ENCODE measurements at regions not wholly inside any gene's neighbourhood (a gene's known extent, or its start where the extent isn't known, plus 50 kb on each side); places are given as distances from the start of the nearest gene placed in this dataset.

- TF ChIP-seq CTCF (IDR thresholded peaks at IDR 0.05) (no peak), EP300 (IDR thresholded peaks at IDR 0.05) (no peak), POLR2A (IDR thresholded peaks at IDR 0.05) (no peak), POLR2AphosphoS5 (IDR thresholded peaks at IDR 0.05) (no peak)
- Histone ChIP-seq H3K27me3 (no peaks in the 10 kb centered on the region), H3K36me3 (no peaks in the 10 kb centered on the region), H3K27ac (no peak overlapping the region), H3K4me1 (no peaks in the 10 kb centered on the region), H3K4me3 (no peak overlapping the region), H3K9me3 (peaks cover 0 to 8% (median 0%) of the 10 kb centered on the region in 3 donors)
- WGBS, 2 donors (ENCODE audit: low coverage in 1 of 2) = 56 to 93% methylated on average over 2 to 3 of the region's 3 CpGs
- ATAC-seq = no peak
These were observed 513.1 kb upstream of the CNKSR2 start for GRCh38 chrX:20861113-20861512.

- WGBS, 2 donors (ENCODE audit: low coverage in 1 of 2) = 46 to 53% methylated on average over 2 to 3 of the region's 3 CpGs
- no peak overlapping the region for H3K4me3 ChIP-seq
- no peaks in the 10 kb centered on the region for H3K4me1 ChIP-seq
- H3K27me3 ChIP-seq = no peaks in the 10 kb centered on the region
- H3K36me3 ChIP-seq = no peaks in the 10 kb centered on the region
- H3K27ac ChIP-seq = no peak overlapping the region
- peak; percentile 34 for ATAC-seq
- peaks cover 0 to 8% (median 0%) of the 10 kb centered on the region in 3 donors for H3K9me3 ChIP-seq
- TF ChIP-seq CTCF (IDR thresholded peaks at IDR 0.05) = no peak
- no peak for TF ChIP-seq EP300 (IDR thresholded peaks at IDR 0.05)
- no peak for TF ChIP-seq POLR2A (IDR thresholded peaks at IDR 0.05)
- no peak for TF ChIP-seq POLR2AphosphoS5 (IDR thresholded peaks at IDR 0.05)
These were observed 516.5 kb upstream of the CNKSR2 start for GRCh38 chrX:20857746-20858145.

- TF ChIP-seq POLR2AphosphoS5 (IDR thresholded peaks at IDR 0.05) (no peak), CTCF (IDR thresholded peaks at IDR 0.05) (no peak), POLR2A (IDR thresholded peaks at IDR 0.05) (no peak), EP300 (IDR thresholded peaks at IDR 0.05) (no peak)
- WGBS, 2 donors (ENCODE audit: low coverage in 1 of 2) = no CpG with 5 or more reads among the region's 3 CpGs
- H3K27ac ChIP-seq = no peak overlapping the region
- ATAC-seq = no peak
- no peaks in the 10 kb centered on the region for H3K4me1 ChIP-seq
- no peaks in the 10 kb centered on the region for H3K27me3 ChIP-seq
- no peaks in the 10 kb centered on the region for H3K9me3 ChIP-seq
- H3K36me3 ChIP-seq = no peaks in the 10 kb centered on the region
- no peak overlapping the region for H3K4me3 ChIP-seq
These were observed 535.7 kb upstream of the CNKSR2 start for GRCh38 chrX:20838477-20838876.

GRCh38 chrX:20829665-20830491, 544.3 kb upstream of the CNKSR2 start:
- ATAC-seq = no peak
- Histone ChIP-seq H3K9me3 (no peaks in the 10 kb centered on the region), H3K4me3 (no peak overlapping the region), H3K27ac (no peak overlapping the region), H3K4me1 (peaks cover 0 to 5% (median 0%) of the 10 kb centered on the region in 3 donors), H3K27me3 (no peaks in the 10 kb centered on the region), H3K36me3 (no peaks in the 10 kb centered on the region)
- WGBS, 2 donors (ENCODE audit: low coverage in 1 of 2) = 33 to 38% methylated on average over 5 of the region's 5 CpGs
- TF ChIP-seq CTCF (IDR thresholded peaks at IDR 0.05) (no peak), EP300 (IDR thresholded peaks at IDR 0.05) (no peak), POLR2AphosphoS5 (IDR thresholded peaks at IDR 0.05) (no peak), POLR2A (IDR thresholded peaks at IDR 0.05) (no peak)

GRCh38 chrX:20825984-20826383, 548.2 kb upstream of the CNKSR2 start:
- ATAC-seq = no peak
- no peaks in the 10 kb centered on the region for H3K36me3 ChIP-seq
- 75% methylated on average over 2 of the region's 2 CpGs; no CpG with 5 or more reads in 1 of the 2 donors for WGBS, 2 donors (ENCODE audit: low coverage in 1 of 2)
- no peaks in the 10 kb centered on the region for H3K9me3 ChIP-seq
- no peak overlapping the region for H3K4me3 ChIP-seq
- no peaks in the 10 kb centered on the region for H3K27me3 ChIP-seq
- H3K27ac ChIP-seq = no peak overlapping the region
- peaks cover 0 to 5% (median 0%) of the 10 kb centered on the region in 3 donors for H3K4me1 ChIP-seq
- TF ChIP-seq CTCF (IDR thresholded peaks at IDR 0.05) = no peak
- no peak for TF ChIP-seq EP300 (IDR thresholded peaks at IDR 0.05)

All from gastroesophageal sphincter (tissue), 4 donors.